Spleen (tissue), 7 donors: ENCODE measurements at regions not wholly inside any gene's neighbourhood (a gene's known extent, or its start where the extent isn't known, plus 50 kb on each side); places are given as distances from the start of the nearest gene placed in this dataset.
"Not testable (repeated sequence)": the region's sequence is repeated elsewhere in the genome, so short reads cannot be mapped to it uniquely, and the experiment has no call there.

Experiments
- CTCF ChIP-seq, 11 experiments: fragments of 200-600 bp in 7 of 11; fragments of 450-650 bp in 4 of 11; sonication (generic) in 4 of 11; IDR thresholded peaks in 8 of 11; conservative IDR thresholded peaks in 3 of 11; 1 replicate in 7 of 11; 2 replicates in 4 of 11; pipeline versions ENCODE4 v1.4.0 to v1.8.0; 2016 to 2021; ENCODE audit warnings: antibody characterized with exemption in 11 of 11, inconsistent platforms in 4 of 11, mild to moderate bottlenecking in 1 of 11
- POLR2A ChIP-seq, 3 donors: fragments of 450-650 bp; IDR thresholded peaks; one replicate each; pipeline ENCODE4 v1.5.1; 2017; ENCODE audit warnings: antibody characterized with exemption in 3 of 3, mild to moderate bottlenecking in 1 of 3
- POLR2AphosphoS5 ChIP-seq, 3 donors: sonication (generic); formaldehyde crosslinking; IDR thresholded peaks; one replicate each; pipeline ENCODE4 v1.5.1; 2017; ENCODE audit warnings: antibody characterized with exemption in 3 of 3
- donor health status: DM: no; HTN: no; CAD: no; lungs with moderate emphysema.
- donor health status: DM: no; HTN: no; CAD: no.
- donor health status: DM: no; HTN: no; CAD: no.

- not testable (repeated sequence) for TF ChIP-seq CTCF (IDR thresholded peaks at IDR 0.05 in 8 of 11, conservative IDR thresholded peaks at IDR 0.05 in 3 of 11); POLR2A (IDR thresholded peaks at IDR 0.05); POLR2AphosphoS5 (IDR thresholded peaks at IDR 0.05)
These were observed 250.5 kb downstream of the MDFIC start for GRCh38 chr7:115172397-115172796.
